ENCODE measurements at regions not wholly inside any gene's neighbourhood (a gene's known extent, or its start where the extent isn't known, plus 50 kb on each side); places are given as distances from the start of the nearest gene placed in this dataset.

DNA sequence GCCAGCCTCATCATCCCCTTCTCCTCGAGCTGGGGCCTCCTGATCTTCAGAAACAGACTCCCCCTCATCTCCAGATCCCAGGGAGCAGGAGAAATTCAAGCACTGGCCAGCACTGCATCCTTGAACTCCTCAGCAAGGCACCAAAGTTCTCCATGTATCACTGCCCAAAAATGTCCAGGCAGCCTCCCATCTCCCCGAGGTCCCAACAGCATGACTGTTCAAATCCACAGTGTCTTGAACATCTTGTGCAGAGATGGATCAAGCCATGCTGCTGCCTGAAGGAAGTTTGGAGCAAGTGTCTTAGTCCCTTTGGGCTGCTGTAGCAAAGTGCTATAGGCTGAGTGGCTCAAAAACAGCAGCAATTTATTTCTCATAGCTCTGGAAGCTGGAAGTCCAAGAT lies 115.5 kb upstream of the GALNT17 start:
- no peak for TF ChIP-seq POLR2AphosphoS5 (IDR thresholded peaks at IDR 0.05)
- TF ChIP-seq, protein P1, sequence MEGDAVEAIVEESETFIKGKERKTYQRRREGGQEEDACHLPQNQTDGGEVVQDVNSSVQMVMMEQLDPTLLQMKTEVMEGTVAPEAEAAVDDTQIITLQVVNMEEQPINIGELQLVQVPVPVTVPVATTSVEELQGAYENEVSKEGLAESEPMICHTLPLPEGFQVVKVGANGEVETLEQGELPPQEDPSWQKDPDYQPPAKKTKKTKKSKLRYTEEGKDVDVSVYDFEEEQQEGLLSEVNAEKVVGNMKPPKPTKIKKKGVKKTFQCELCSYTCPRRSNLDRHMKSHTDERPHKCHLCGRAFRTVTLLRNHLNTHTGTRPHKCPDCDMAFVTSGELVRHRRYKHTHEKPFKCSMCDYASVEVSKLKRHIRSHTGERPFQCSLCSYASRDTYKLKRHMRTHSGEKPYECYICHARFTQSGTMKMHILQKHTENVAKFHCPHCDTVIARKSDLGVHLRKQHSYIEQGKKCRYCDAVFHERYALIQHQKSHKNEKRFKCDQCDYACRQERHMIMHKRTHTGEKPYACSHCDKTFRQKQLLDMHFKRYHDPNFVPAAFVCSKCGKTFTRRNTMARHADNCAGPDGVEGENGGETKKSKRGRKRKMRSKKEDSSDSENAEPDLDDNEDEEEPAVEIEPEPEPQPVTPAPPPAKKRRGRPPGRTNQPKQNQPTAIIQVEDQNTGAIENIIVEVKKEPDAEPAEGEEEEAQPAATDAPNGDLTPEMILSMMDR (IDR thresholded peaks at IDR 0.05), result no peak
- no peak for TF ChIP-seq EP300 (IDR thresholded peaks at IDR 0.05)
- no peak for TF ChIP-seq POLR2A (IDR thresholded peaks at IDR 0.05; ENCODE audit: low read depth)
